ENCODE measurements at regions not wholly inside any gene's neighbourhood (a gene's known extent, or its start where the extent isn't known, plus 50 kb on each side); places are given as distances from the start of the nearest gene placed in this dataset.

DNA sequence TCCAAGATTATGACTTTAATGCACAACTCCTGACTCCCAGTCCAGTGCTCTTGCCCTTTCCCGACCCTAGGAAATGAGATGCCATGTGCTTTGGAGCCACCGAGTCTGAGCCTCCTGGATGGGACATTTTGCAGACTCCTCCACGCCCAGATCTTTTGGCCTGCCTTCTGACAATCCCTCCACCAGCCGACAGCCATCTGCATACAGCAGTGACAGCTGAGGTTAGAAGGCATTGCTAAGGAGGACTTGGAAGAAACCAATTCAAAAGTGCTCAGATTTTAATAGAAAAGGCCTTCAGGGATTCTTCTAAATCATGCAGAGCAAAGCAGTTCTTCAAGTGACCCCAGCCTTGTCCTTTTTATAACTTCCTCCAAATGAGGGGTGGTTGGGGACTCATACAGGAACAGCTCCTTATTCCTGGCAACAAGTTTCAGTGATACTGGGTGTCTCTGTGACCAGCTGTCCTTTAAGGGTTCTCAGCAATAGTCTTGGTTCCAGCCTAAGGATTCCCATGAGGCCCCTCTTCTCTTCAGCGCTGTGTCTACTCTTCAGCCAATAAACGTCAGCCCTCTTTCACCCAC is 369.3 kb downstream of the PBX1 start:
- Histone ChIP-seq H3K4me1 (peaks cover 0 to 6% (median 0%) of the 10 kb centered on the region in 12 donors), H3K4me3 (no peak overlapping the region), H3K27me3 (no peaks in the 10 kb centered on the region), H3K9me3 (no peaks in the 10 kb centered on the region), H3K27ac (peak overlapping the region in 2 of 12 donors; percentile 14 to 71), H3K36me3 (no peaks in the 10 kb centered on the region)
- ATAC-seq (peak in 1 of 4 donors; percentile 26), DNase-seq (no peak)
- no peak for TF ChIP-seq CTCF (IDR thresholded peaks at IDR 0.05)
- TF ChIP-seq POLR2A (IDR thresholded peaks at IDR 0.05) = no peak
- 45 to 68% (median 59%) methylated on average over 6 of the region's 6 CpGs for WGBS, 4 donors
- intact Hi-C loops (cut with DNase I) = loop anchor here in 1 of 10 donors (10.0 kb wide), 1 partner anchor 1394 kb away; no protein-coding TSS in a partner anchor

DNA sequence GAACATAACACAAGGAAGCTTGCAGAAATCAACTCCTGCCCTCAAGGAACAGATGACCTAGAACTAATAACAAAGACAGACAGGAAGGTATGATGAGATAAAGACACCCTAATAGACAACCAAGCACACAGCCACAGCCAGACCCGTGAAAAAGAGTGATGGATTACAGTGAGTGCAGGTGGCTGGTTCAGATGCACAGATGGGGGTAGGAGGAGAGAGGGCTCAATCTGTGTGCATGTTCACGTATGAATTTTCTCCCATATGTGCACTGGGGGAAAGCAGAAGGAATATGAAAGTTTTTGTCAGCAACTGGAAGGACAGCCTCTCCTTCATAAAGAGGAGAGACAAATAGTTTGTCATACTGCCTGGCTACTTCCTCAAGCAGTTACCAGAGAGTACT is 367.1 kb downstream of the PBX1 start:
- no peaks in the 10 kb centered on the region for H3K36me3 ChIP-seq
- H3K9me3 ChIP-seq = no peaks in the 10 kb centered on the region
- DNase-seq (no peak), ATAC-seq (no peak)
- no peak overlapping the region for H3K4me3 ChIP-seq
- H3K27ac ChIP-seq = no peak overlapping the region
- no peaks in the 10 kb centered on the region for H3K27me3 ChIP-seq
- 61 to 72% (median 67%) methylated on average over 2 of the region's 2 CpGs for WGBS, 4 donors
- peaks cover 0 to 14% (median 0%) of the 10 kb centered on the region in 12 donors for H3K4me1 ChIP-seq
- intact Hi-C loops (cut with DNase I) = loop anchor here in 1 of 10 donors (10.0 kb wide), 1 partner anchor 1391 kb away; no protein-coding TSS in a partner anchor
- TF ChIP-seq CTCF (IDR thresholded peaks at IDR 0.05) (no peak), POLR2A (IDR thresholded peaks at IDR 0.05) (no peak)

DNA sequence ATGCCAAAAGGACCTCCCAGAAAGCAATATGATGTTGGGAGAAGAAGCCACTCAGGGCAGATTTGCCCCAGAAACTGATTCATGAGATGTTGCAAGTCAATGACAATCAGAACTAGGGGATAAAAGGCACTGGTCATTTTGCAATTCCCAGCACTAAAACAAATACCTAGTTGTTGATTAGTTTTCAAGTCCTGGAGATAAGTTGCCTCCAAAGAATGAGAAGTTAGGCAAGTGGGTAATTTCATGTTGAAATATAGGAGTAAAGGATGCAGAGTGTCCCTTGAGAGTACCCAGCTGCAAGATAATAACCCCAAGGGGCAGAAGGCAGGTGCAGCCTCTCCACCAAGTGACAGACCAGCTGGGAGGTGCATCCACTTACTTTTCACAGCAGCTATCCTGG is 363.6 kb downstream of the PBX1 start:
- no peak for DNase-seq
- intact Hi-C loops (cut with DNase I) = loop anchor here in 1 of 10 donors (10.0 kb wide), 1 partner anchor 1388 kb away; no protein-coding TSS in a partner anchor

GRCh38 chr1:164921493-164921892 is 362.5 kb downstream of the PBX1 start:
- Histone ChIP-seq H3K27ac (no peak overlapping the region), H3K9me3 (no peaks in the 10 kb centered on the region), H3K36me3 (no peaks in the 10 kb centered on the region), H3K4me1 (peaks cover 0 to 14% (median 0%) of the 10 kb centered on the region in 12 donors), H3K4me3 (no peak overlapping the region), H3K27me3 (no peaks in the 10 kb centered on the region)
- WGBS, 4 donors = 92 to 94% (median 93%) methylated on average over 5 of the region's 5 CpGs
- TF ChIP-seq CTCF (IDR thresholded peaks at IDR 0.05) = no peak
- no peak for TF ChIP-seq POLR2A (IDR thresholded peaks at IDR 0.05)
- ATAC-seq (no peak), DNase-seq (no peak)
- intact Hi-C loops (cut with DNase I) = loop anchor here in 1 of 10 donors (10.0 kb wide), 1 partner anchor 1387 kb away; no protein-coding TSS in a partner anchor

More for the DNA sequence above, 363.6 kb downstream of the PBX1 start:
- ATAC-seq = peak in 1 of 4 donors; percentile 64
- TF ChIP-seq CTCF (IDR thresholded peaks at IDR 0.05) (no peak), POLR2A (IDR thresholded peaks at IDR 0.05) (no peak)
- Histone ChIP-seq H3K4me1 (peaks cover 0 to 14% (median 0%) of the 10 kb centered on the region in 12 donors), H3K4me3 (no peak overlapping the region), H3K9me3 (no peaks in the 10 kb centered on the region), H3K36me3 (no peaks in the 10 kb centered on the region), H3K27me3 (no peaks in the 10 kb centered on the region), H3K27ac (no peak overlapping the region)

Measured in heart left ventricle (tissue), 16 donors.